MG63 (cell line): ENCODE measurements at regions not wholly inside any gene's neighbourhood (a gene's known extent, or its start where the extent isn't known, plus 50 kb on each side); places are given as distances from the start of the nearest gene placed in this dataset.
"Not testable (repeated sequence)": the region's sequence is repeated elsewhere in the genome, so short reads cannot be mapped to it uniquely, and the experiment has no call there.

Experiments used
- DNase-seq: peaks from one replicate; pipeline ENCODE4 v3.0.0-alpha.2; 2020
- H3K27me3 ChIP-seq: fragments of 250-450 bp; sonication (Bioruptor Pico); 2 replicates; pipeline ENCODE4 v1.5.1; 2020; ENCODE audit warnings: mild to moderate bottlenecking, moderate library complexity
- H3K36me3 ChIP-seq: fragments of 250-450 bp; sonication (Bioruptor Pico); 2 replicates; pipeline ENCODE4 v1.5.1; 2020; ENCODE audit warnings: mild to moderate bottlenecking, moderate library complexity
- H3K4me3 ChIP-seq: fragments of 250-450 bp; sonication (Bioruptor Pico); 2 replicates; pipeline ENCODE4 v1.5.1; 2020; ENCODE audit warnings: mild to moderate bottlenecking, moderate library complexity
- H3K9me3 ChIP-seq: fragments of 250-450 bp; sonication (Bioruptor Pico); 2 replicates; pipeline ENCODE4 v1.5.1; 2020; ENCODE audit warnings: mild to moderate bottlenecking, moderate library complexity

GRCh38 chr15:96972201-96972600 is 641.7 kb downstream of the NR2F2 start:
- H3K4me3 ChIP-seq, result no peak overlapping the region

GRCh38 chr15:96974761-96975160 is 644.3 kb downstream of the NR2F2 start:
- no peaks in the 10 kb centered on the region for H3K27me3 ChIP-seq
- no peaks in the 10 kb centered on the region for H3K9me3 ChIP-seq
- no peaks in the 10 kb centered on the region for H3K36me3 ChIP-seq
- H3K4me3 ChIP-seq, result no peak overlapping the region
- no peak for DNase-seq

More at GRCh38 chr15:96972201-96972600, 641.7 kb downstream of the NR2F2 start:
- no peak for DNase-seq
- Histone ChIP-seq H3K36me3 (no peaks in the 10 kb centered on the region), H3K9me3 (no peaks in the 10 kb centered on the region), H3K27me3 (no peaks in the 10 kb centered on the region)

- no peaks in the 10 kb centered on the region for H3K27me3 ChIP-seq
- H3K4me3 ChIP-seq, result no peak overlapping the region
- no peaks in the 10 kb centered on the region for H3K36me3 ChIP-seq
- no peaks in the 10 kb centered on the region for H3K9me3 ChIP-seq
- DNase-seq, result no peak
Measured at GRCh38 chr15:96977886-96978285, 647.4 kb downstream of the NR2F2 start.

GRCh38 chr15:96978937-96979473 is 648.5 kb downstream of the NR2F2 start:
- Histone ChIP-seq H3K4me3 (no peak overlapping the region), H3K9me3 (no peaks in the 10 kb centered on the region), H3K27me3 (no peaks in the 10 kb centered on the region), H3K36me3 (no peaks in the 10 kb centered on the region)
- DNase-seq, result no peak

- peaks cover 19% of the 10 kb centered on the region for H3K9me3 ChIP-seq
- not testable (repeated sequence) for DNase-seq, H3K36me3 ChIP-seq, H3K27me3 ChIP-seq, H3K4me3 ChIP-seq
Measured at GRCh38 chr15:96984121-96984671, 653.7 kb downstream of the NR2F2 start.

- H3K27me3 ChIP-seq, result no peaks in the 10 kb centered on the region
- peaks cover 16% of the 10 kb centered on the region for H3K9me3 ChIP-seq
- H3K36me3 ChIP-seq, result no peaks in the 10 kb centered on the region
- no peak overlapping the region for H3K4me3 ChIP-seq
- no peak for DNase-seq
Measured at GRCh38 chr15:96992817-96993216, 662.3 kb downstream of the NR2F2 start.

- no peaks in the 10 kb centered on the region for H3K36me3 ChIP-seq
- H3K9me3 ChIP-seq, result no peaks in the 10 kb centered on the region
- no peaks in the 10 kb centered on the region for H3K27me3 ChIP-seq
- DNase-seq, result no peak
- no peak overlapping the region for H3K4me3 ChIP-seq
Measured at GRCh38 chr15:96997538-96997937, 667.0 kb downstream of the NR2F2 start.

GRCh38 chr15:97009031-97009431 is 678.5 kb downstream of the NR2F2 start:
- no peak overlapping the region for H3K4me3 ChIP-seq
- no peaks in the 10 kb centered on the region for H3K36me3 ChIP-seq
- peak; percentile 52 for DNase-seq
- H3K27me3 ChIP-seq, result no peaks in the 10 kb centered on the region
- H3K9me3 ChIP-seq, result no peaks in the 10 kb centered on the region

GRCh38 chr15:97012986-97013385 is 682.5 kb downstream of the NR2F2 start:
- Histone ChIP-seq H3K9me3 (0 out of 2 replicates have a peak, but pooled peaks cover 2% of the 10 kb centered on the region), H3K27me3 (no peaks in the 10 kb centered on the region), H3K36me3 (no peaks in the 10 kb centered on the region), H3K4me3 (no peak overlapping the region)
- no peak for DNase-seq

GRCh38 chr15:97013491-97013890 is 683.0 kb downstream of the NR2F2 start:
- DNase-seq, result no peak
- Histone ChIP-seq H3K9me3 (0 out of 2 replicates have a peak, but pooled peaks cover 2% of the 10 kb centered on the region), H3K27me3 (no peaks in the 10 kb centered on the region), H3K4me3 (no peak overlapping the region), H3K36me3 (no peaks in the 10 kb centered on the region)

GRCh38 chr15:97014001-97014400 is 683.5 kb downstream of the NR2F2 start:
- H3K27me3 ChIP-seq, result no peaks in the 10 kb centered on the region
- H3K9me3 ChIP-seq, result 0 out of 2 replicates have a peak, but pooled peaks cover 2% of the 10 kb centered on the region
- H3K4me3 ChIP-seq, result no peak overlapping the region
- H3K36me3 ChIP-seq, result no peaks in the 10 kb centered on the region
- DNase-seq, result no peak

GRCh38 chr15:97023488-97023844 is 693.0 kb downstream of the NR2F2 start:
- H3K4me3 ChIP-seq, result no peak overlapping the region
- H3K9me3 ChIP-seq, result no peaks in the 10 kb centered on the region
- H3K27me3 ChIP-seq, result no peaks in the 10 kb centered on the region
- H3K36me3 ChIP-seq, result no peaks in the 10 kb centered on the region
- DNase-seq, result no peak

GRCh38 chr15:97026781-97027180 is 696.3 kb downstream of the NR2F2 start:
- Histone ChIP-seq H3K36me3 (no peaks in the 10 kb centered on the region), H3K27me3 (no peaks in the 10 kb centered on the region), H3K4me3 (no peak overlapping the region), H3K9me3 (peaks cover 10% of the 10 kb centered on the region)
- no peak for DNase-seq

GRCh38 chr15:97027772-97028171 is 697.3 kb downstream of the NR2F2 start:
- H3K27me3 ChIP-seq, result no peaks in the 10 kb centered on the region
- peaks cover 10% of the 10 kb centered on the region for H3K9me3 ChIP-seq
- H3K36me3 ChIP-seq, result no peaks in the 10 kb centered on the region
- no peak overlapping the region for H3K4me3 ChIP-seq
- no peak for DNase-seq

GRCh38 chr15:97030251-97030650 is 699.8 kb downstream of the NR2F2 start:
- no peaks in the 10 kb centered on the region for H3K27me3 ChIP-seq
- no peak for DNase-seq
- H3K4me3 ChIP-seq, result no peak overlapping the region
- no peaks in the 10 kb centered on the region for H3K36me3 ChIP-seq
- H3K9me3 ChIP-seq, result peaks cover 10% of the 10 kb centered on the region

- Histone ChIP-seq H3K4me3 (no peak overlapping the region), H3K36me3 (no peaks in the 10 kb centered on the region), H3K27me3 (no peaks in the 10 kb centered on the region), H3K9me3 (no peaks in the 10 kb centered on the region; the same call in 1 of the 2 replicates)
- DNase-seq, result no peak
Measured at GRCh38 chr15:97036301-97036700, 705.8 kb downstream of the NR2F2 start.

GRCh38 chr15:97037080-97037479 is 706.6 kb downstream of the NR2F2 start:
- no peaks in the 10 kb centered on the region; the same call in 1 of the 2 replicates for H3K9me3 ChIP-seq
- DNase-seq, result peak; percentile 4
- H3K27me3 ChIP-seq, result no peaks in the 10 kb centered on the region
- H3K4me3 ChIP-seq, result no peak overlapping the region
- no peaks in the 10 kb centered on the region for H3K36me3 ChIP-seq

- Histone ChIP-seq H3K4me3 (no peak overlapping the region), H3K27me3 (no peaks in the 10 kb centered on the region), H3K36me3 (no peaks in the 10 kb centered on the region), H3K9me3 (no peaks in the 10 kb centered on the region; the same call in 1 of the 2 replicates)
- DNase-seq, result no peak
Measured at GRCh38 chr15:97045666-97046421, 715.3 kb downstream of the NR2F2 start.
